Esophagus squamous epithelium (tissue), 4 donors: ENCODE measurements at regions not wholly inside any gene's neighbourhood (a gene's known extent, or its start where the extent isn't known, plus 50 kb on each side); places are given as distances from the start of the nearest gene placed in this dataset.

Experiments
- CTCF ChIP-seq, 6 experiments: fragments of 450-650 bp in 4 of 6; fragments of 200-600 bp in 2 of 6; sonication (generic) in 2 of 6; IDR thresholded peaks; one replicate each; pipeline ENCODE4 v1.5.1; 2016 to 2019; ENCODE audit warnings: antibody characterized with exemption in 6 of 6, mild to moderate bottlenecking in 4 of 6, moderate library complexity in 4 of 6
- POLR2A ChIP-seq, 4 donors: fragments of 450-650 bp; IDR thresholded peaks; one replicate each; pipeline ENCODE4 v1.6.1; 2017; ENCODE audit warnings: antibody characterized with exemption in 4 of 4, mild to moderate bottlenecking in 4 of 4, moderate library complexity in 3 of 4

- TF ChIP-seq CTCF (IDR thresholded peaks at IDR 0.05) = no peak
- no peak for TF ChIP-seq POLR2A (IDR thresholded peaks at IDR 0.05)
These were observed 416.6 kb upstream of the NECTIN3 start for GRCh38 chr3:110654843-110655502.
